Mononuclear cell (primary cell): ENCODE measurements at regions not wholly inside any gene's neighbourhood (a gene's known extent, or its start where the extent isn't known, plus 50 kb on each side); places are given as distances from the start of the nearest gene placed in this dataset.
"Not testable (repeated sequence)": the region's sequence is repeated elsewhere in the genome, so short reads cannot be mapped to it uniquely, and the experiment has no call there.

Experiments used
- H3K27me3 ChIP-seq: 2 replicates; pipeline ENCODE4 v1.6.0; 2011; ENCODE audit warnings: low read length, control low read depth; ENCODE audit not compliant: insufficient read depth
- H3K4me1 ChIP-seq: 2 replicates; pipeline ENCODE4 v1.5.1; 2011; ENCODE audit warnings: mild to moderate bottlenecking, low read length, control low read depth; ENCODE audit not compliant: insufficient read depth
- H3K4me3 ChIP-seq: 2 replicates; pipeline ENCODE4 v1.5.1; 2011; ENCODE audit warnings: mild to moderate bottlenecking, low read length, moderate library complexity
- H3K9me3 ChIP-seq: 2 replicates; pipeline ENCODE4 v1.5.1; 2011; ENCODE audit warnings: low read depth, mild to moderate bottlenecking, control low read depth, low read length

DNA sequence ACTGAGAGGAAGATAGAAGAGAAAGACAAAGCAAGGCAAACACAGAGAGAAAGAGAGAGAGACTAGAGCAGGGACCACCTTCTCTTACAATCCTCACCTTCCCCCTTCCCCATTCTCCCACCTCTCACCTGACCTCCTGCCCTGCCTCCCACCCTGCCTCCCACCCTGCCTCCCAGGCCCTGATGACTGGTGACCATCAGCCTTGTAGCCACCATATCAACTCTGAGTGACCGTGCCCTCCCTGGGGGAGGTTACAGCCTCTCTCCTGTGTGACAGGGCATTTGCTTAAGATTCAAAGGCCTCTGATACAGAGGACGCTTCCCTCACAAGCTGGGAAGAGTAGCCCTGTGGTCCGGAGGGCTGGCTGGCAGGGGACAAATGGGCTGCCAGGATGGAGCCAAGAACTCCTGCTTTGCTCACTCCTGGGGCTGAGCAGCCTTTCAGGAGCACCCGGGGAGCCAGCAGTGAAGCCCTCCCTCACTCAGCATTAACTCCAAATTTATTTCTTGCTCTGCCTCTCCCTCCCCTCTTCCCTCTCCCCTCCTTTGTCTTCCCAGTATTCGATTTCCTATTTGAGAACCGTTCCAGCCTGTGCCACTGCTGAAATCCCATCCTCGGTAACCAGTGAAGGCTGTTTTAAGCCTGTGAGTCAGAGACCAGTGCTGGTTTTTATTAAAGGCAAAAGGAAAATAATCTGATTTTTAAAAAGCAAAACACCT is 125.2 kb upstream of the SYT13 start:
- Histone ChIP-seq H3K4me1 (no peaks in the 10 kb centered on the region), H3K27me3 (peaks cover 10% of the 10 kb centered on the region), H3K9me3 (no peaks in the 10 kb centered on the region), H3K4me3 (no peak overlapping the region)

DNA sequence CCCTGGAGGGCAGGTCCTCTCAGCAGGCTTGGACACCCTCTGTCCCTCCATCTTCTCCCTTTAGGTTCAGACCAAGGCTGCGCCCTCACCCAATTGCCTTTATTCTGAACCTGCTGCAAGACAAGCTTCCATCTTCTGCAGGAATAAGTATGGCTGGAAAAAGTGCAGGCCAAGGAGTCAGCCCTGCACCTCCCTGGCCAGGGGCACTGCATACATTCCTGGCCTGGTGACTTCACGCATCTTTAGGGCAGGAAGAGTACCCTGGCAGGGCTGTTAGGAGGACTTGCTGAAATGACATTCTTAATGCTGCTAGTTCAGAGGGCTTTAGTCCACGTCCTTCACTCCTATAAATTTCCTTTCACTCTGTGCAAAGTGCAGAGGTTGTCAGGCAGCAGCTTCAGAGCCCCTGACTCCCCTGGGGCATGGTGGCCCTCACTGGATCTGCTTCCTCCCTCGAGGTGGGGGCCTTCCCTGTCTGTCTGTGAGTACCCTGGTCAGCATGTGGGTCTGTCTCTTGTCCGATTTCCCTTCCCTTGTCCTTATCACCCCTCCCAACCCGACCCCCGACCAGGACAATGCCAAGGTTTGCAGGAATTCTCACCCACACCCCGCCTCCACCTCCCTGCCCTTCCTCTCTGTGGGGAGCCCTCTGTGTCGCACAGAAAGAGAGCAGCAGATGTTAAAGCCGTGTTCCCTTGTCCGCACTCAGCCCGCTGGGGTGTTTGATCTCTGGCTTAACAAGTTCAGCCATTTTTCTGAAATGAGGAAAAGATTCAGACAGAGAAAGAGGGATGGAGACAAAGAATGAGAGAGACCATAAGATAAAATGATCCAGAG is 124.5 kb upstream of the SYT13 start:
- no peak overlapping the region for H3K4me3 ChIP-seq
- no peaks in the 10 kb centered on the region for H3K4me1 ChIP-seq
- no peaks in the 10 kb centered on the region for H3K9me3 ChIP-seq
- H3K27me3 ChIP-seq, result peaks cover 10% of the 10 kb centered on the region

DNA sequence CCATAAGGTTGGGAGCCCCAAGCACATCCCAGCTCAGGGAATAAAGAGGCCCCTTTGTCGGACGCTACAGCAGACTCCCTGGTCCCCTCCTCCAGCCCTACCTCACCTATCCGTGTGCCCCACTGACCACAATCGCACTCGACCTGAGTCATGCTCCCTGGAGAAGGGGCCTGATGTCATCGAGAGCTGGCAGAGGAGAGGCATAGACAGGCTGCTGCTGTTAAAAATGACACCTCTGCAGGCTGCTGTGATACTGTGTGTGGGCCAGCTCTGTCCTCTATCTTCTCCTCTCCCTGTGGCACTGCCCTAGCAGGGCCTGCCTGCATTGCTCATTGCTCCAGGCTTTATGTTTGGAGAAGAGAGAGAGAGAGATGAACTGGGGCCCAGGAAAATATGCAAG is 123.4 kb upstream of the SYT13 start:
- H3K27me3 ChIP-seq, result peaks cover 10% of the 10 kb centered on the region
- H3K9me3 ChIP-seq, result no peaks in the 10 kb centered on the region
- no peaks in the 10 kb centered on the region for H3K4me1 ChIP-seq
- H3K4me3 ChIP-seq, result no peak overlapping the region

DNA sequence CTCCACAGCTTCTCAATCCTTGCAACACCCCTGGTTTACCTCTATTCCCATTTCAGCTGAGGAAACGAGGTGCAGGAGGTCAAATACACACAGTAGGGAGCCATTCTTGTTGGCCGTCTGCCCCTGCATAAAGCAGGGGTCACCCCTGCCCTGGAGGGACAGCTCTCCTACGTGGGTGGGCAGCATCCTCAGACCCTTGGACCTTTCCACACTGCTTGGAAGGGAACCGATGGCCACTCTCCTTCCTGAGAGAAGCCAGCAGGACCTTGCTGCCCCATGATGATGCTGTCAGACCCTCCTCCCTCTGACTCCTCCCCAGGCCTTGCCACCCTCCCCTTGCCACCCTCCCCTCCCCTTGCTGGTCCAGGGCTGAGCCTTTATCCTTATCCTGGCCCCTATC is 121.1 kb upstream of the SYT13 start:
- Histone ChIP-seq H3K27me3 (peaks cover 10% of the 10 kb centered on the region), H3K4me1 (no peaks in the 10 kb centered on the region), H3K4me3 (no peak overlapping the region), H3K9me3 (no peaks in the 10 kb centered on the region)

DNA sequence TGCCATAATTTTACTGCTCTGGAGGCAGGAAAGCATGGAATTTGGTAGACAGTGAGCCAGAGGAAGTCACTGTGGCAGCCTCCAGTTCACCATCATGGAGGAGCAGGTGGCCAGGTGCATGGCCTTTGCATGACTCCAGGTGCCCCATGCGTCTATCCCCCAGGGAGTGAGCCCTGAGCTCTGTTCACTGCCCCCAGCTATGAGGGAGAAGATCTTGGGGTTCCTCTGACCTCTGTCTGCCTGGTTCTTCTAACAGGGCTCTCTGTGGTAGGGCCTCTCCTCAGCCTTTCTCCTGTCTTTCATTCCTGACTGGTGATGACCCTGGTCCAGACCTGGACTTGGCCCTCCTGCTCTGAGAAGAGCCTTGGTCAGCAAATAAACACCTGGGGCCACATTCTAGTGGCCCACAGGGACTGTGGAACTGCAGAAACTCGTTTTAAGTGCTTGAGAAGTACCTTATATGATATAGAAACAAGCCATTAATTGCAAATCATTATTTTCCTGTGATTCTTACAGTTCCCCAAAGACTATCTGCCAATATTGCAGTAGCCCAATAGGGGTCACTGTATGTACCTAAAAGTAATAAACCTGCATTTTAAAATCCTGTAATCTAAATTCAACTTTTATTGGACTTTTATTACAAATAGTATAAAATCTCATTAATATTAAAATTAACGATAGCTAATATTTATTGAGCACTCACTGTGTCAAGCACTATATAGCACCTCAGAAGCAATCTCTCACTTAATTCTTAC is 120.0 kb upstream of the SYT13 start:
- H3K4me3 ChIP-seq, result no peak overlapping the region
- no peaks in the 10 kb centered on the region for H3K4me1 ChIP-seq
- no peaks in the 10 kb centered on the region for H3K9me3 ChIP-seq
- H3K27me3 ChIP-seq, result no peaks in the 10 kb centered on the region

DNA sequence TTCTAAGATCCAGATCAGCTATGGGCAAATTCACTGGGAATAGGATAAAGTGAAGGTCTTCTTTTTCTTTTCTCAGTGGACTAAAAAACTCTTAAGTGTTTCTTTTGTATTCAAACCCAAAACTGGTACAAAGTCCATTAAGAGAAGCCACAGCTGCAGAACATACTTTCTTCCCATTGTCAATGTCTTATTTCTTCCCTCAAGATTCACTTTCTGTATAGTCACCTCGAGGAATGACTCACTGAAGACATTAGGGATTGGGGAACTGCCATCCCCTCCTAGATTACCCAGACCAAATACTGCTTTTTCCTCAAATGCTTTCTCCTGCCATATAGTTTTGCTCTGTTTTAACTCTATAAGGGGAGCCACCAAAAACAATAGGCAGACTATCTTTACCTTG is 117.4 kb upstream of the SYT13 start:
- not testable (repeated sequence) for H3K9me3 ChIP-seq, H3K4me1 ChIP-seq, H3K27me3 ChIP-seq, H3K4me3 ChIP-seq

DNA sequence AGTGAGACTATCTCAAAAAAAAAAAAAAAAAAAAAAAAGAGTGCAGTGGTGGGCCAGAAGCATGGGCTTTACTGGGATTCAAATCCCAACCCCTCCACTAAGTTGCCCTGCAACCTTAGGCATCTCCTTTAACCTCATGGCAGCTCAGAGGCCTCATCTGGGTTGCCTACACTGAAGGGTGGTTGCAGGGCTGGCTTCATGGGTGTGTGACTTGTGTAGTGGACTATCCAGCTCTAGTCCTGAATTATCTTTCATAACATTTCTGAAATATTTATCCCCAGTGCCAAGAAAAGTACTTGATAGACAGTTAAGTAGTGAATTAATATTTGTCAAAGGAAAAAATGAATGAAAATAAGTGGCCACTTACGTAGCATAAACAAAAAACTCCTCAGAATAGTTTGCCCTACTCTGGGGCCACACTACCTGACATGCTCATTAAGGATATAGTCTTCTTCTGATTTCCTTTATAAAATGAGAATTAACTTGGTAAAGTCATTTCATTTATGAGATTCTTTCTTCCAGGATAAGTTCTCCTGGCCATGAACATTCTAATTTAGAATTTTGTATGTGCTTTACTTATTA is 116.0 kb upstream of the SYT13 start:
- Histone ChIP-seq H3K4me3 (no peak overlapping the region), H3K4me1 (no peaks in the 10 kb centered on the region), H3K27me3 (no peaks in the 10 kb centered on the region), H3K9me3 (no peaks in the 10 kb centered on the region)

DNA sequence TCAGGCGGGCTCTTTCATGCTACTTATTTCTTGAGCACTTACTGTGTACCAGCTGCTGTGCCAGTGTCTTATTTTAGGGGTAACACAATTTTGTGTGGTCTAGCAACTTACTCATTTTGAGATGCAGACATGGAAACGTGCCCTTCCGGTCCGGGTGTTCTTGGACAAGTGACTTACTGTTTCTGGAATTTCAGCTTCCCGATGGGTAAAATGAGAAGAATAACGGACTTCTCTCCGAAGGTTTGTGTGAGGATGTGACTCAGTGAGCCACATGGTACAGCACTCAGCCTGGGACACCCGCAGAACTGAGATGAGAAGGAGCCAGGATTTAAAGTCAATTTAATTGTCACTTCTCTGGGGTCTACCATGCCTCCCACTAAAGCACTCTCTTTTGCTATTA is 114.5 kb upstream of the SYT13 start:
- Histone ChIP-seq H3K4me3 (no peak overlapping the region), H3K9me3 (no peaks in the 10 kb centered on the region), H3K4me1 (no peaks in the 10 kb centered on the region), H3K27me3 (no peaks in the 10 kb centered on the region)

DNA sequence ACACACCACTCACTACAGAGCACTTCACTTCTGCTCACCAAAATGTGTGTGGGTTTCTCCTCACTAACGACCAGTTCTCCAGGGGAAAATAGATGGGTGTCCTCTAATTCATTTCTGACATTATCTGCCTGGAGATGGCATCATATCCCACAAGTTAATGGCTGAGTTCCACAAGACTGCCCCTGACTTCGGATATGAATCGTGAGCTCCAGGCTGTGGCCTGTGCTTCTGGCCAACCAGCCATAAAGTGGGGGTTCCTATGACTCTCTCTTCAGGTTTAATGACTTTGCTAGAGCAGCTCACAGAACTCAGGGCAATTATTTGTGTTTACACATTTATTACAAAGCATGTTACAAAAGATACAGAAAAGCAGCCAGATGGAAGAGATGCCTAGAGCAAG is 113.0 kb upstream of the SYT13 start:
- Histone ChIP-seq H3K4me1 (no peaks in the 10 kb centered on the region), H3K4me3 (no peak overlapping the region), H3K27me3 (no peaks in the 10 kb centered on the region), H3K9me3 (no peaks in the 10 kb centered on the region)

DNA sequence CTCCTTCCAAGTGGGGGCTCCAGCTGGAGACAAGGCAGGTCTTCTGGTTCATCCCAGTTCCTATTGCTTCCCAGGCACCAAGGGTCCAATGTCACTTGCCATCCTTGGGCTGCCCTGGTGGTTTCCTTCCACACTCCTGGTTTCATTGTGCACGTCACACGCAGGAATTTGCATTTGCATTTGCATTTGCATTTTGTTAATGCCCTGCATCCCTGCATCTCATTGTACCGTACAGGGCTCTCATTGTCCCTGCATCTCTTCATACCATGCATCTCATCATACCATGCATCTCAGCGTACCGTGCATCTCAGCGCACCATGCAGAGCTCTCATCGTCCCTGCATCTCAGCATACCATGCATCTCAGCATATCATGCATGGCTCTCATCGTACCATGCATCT is 112.2 kb upstream of the SYT13 start:
- Histone ChIP-seq H3K4me3 (no peak overlapping the region), H3K9me3 (no peaks in the 10 kb centered on the region), H3K4me1 (no peaks in the 10 kb centered on the region), H3K27me3 (no peaks in the 10 kb centered on the region)

DNA sequence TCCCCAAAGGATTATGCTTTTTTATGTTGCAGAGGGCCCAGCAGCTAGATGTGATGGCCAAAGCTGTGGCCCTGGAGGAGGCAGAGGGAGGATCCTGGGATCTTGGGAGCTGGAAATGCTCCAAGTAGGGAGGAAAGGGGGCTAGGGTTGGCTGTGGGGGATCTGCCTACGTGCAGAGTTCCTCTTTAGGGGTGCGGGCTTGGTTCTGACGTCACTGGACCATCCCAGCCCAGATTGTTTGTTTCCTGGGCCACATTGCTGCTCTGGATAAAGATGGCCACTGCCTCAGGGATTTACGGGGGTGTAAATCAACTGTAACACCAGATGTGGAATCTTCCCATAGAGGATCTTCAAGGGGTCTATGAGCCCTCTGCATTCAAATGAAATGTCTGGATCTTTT is 110.3 kb upstream of the SYT13 start:
- H3K4me3 ChIP-seq, result no peak overlapping the region
- H3K4me1 ChIP-seq, result no peaks in the 10 kb centered on the region
- no peaks in the 10 kb centered on the region for H3K27me3 ChIP-seq

DNA sequence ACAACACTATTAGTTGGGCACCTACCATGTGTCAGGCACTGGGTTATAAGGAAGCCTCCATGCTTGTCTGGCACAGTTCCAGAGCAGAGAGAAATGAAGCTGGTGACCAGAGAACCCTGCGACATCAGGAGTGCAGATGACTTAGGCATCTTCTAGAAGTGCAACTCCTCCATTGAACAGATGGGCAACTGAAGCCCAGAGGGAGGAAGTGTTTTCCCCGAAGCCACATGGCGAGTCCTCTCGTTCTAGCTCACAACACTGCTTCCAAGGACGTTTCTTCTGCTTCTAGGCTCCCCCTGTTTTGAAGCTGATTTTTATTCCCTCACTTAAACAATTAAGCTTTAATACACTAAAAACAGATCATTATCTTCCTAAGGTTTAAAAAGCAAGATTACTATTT is 109.8 kb upstream of the SYT13 start:
- Histone ChIP-seq H3K27me3 (no peaks in the 10 kb centered on the region), H3K9me3 (no peaks in the 10 kb centered on the region), H3K4me1 (no peaks in the 10 kb centered on the region), H3K4me3 (no peak overlapping the region)

More for the DNA sequence above, 110.3 kb upstream of the SYT13 start:
- H3K9me3 ChIP-seq, result no peaks in the 10 kb centered on the region

DNA sequence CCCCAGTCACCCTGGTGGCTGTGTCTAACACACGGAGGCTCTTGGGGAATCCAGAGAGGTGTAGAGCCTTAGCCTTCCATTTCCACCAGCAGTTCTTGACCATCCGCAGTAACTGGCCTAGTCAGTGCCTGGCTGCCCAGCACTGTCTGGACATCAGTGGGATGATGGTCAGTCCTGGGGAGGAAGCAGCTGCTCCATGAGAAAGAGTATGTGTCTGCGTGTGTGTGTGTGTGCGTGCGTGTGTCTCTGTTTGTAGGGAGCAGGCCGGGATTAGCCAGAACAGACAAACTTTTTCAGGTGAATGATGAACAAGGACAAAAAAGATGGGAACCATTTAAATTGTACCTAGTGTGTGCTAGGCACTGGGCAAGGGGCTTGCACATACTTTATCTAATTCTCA is 109.3 kb upstream of the SYT13 start:
- Histone ChIP-seq H3K4me3 (no peak overlapping the region), H3K9me3 (no peaks in the 10 kb centered on the region), H3K4me1 (no peaks in the 10 kb centered on the region), H3K27me3 (no peaks in the 10 kb centered on the region)

DNA sequence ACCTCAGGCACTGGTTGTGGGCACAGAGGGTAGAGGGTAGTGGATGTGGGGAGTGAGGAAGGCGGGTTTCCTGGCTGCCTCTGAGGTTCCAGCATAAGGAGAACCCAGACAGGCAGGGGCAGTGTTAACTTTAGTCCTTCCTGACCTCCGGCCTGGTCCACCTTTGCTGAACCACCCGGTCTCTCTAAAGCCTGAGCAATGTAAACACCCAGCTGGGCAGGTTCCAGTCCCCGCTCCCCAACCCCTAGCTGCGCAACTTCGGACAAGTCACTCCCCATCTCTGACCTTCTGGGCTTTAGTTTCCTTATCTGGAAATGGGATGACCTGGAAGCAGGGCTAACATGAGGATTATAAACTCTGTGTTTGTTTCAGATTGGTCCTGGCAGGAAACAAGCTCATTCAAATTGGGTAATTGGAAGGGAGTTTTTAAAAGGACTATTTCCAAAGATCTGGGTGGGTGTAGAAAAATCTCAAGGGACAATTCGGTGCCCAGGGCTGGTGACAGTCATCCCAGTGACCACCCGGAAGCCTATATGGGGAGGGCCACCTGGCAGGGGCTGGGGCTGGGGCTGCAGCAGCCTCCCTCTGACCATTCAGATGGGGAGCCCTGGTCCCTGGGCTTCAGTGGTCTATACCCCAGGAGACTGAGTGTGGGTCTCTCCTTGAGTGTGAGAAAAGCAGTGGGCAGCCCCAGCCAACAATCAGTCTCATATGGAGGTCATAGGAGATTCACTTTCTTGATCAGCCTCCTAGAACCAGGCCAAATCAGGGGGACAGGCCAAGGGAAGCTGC is 108.3 kb upstream of the SYT13 start:
- H3K4me1 ChIP-seq, result no peaks in the 10 kb centered on the region
- H3K27me3 ChIP-seq, result no peaks in the 10 kb centered on the region
- no peaks in the 10 kb centered on the region for H3K9me3 ChIP-seq
- H3K4me3 ChIP-seq, result no peak overlapping the region
